ENCODE measurements at regions not wholly inside any gene's neighbourhood (a gene's known extent, or its start where the extent isn't known, plus 50 kb on each side); places are given as distances from the start of the nearest gene placed in this dataset.

DNA sequence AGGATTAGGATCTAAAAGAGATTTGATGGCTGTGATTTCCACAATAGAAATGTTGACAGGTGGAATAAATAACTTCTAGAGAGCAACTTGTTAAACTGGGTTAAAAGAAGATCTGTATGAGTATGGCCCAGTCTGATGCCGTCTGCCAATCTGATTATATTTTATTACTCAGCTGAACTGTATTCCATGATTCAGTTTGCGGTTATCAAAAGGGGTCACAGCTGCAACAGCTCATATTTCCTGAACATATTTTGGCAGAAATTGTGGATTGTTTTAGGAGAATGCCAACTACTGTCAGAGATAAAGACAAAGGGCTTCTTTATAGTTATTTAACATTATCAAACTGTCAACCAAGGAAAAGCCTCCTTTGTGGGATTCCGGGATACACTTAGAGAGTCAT lies 244.8 kb upstream of the MINDY3 start:
- ChIA-PET CTCF (no interaction called here), POLR2A (no interaction called here)
- peak; percentile 3 for DNase-seq (ENCODE audit: low read depth, low spot score)
- Histone ChIP-seq H3K27ac (ENCODE audit: insufficient read depth, low read depth, low read length) (no peak overlapping the region), H3K4me3 (replicated peaks in 1 of 3; ENCODE audit: insufficient read depth in 1 of 3, low read depth in 1 of 3, low read length in 3 of 3) (no peak overlapping the region), H3K9ac (replicated peaks; ENCODE audit: extremely low read depth, insufficient read depth, low read length) (no peak overlapping the region), H3K9me1 (replicated peaks; ENCODE audit: control insufficient read depth, extremely low read depth, insufficient read depth, low read length) (no peaks in the 10 kb centered on the region), H4K20me1 (replicated peaks; ENCODE audit: control insufficient read depth, extremely low read depth, insufficient read depth, low read length) (no peaks in the 10 kb centered on the region), H3K9me3 (replicated peaks; ENCODE audit: control insufficient read depth, insufficient read depth, low read length) (no peaks in the 10 kb centered on the region), H2AFZ (ENCODE audit: low read depth, low read length) (no peak overlapping the region), H3K4me1 (ENCODE audit: control insufficient read depth, extremely low read depth, insufficient read depth, low read length) (no peaks in the 10 kb centered on the region), H3K79me2 (ENCODE audit: control insufficient read depth, insufficient read depth, low read length) (no peaks in the 10 kb centered on the region), H3K27me3 (ENCODE audit: control insufficient read depth in 2 of 2, insufficient read depth in 2 of 2, low read length in 2 of 2) (no peaks in the 10 kb centered on the region), H3K4me2 (ENCODE audit: insufficient read depth, low read length) (no peak overlapping the region), H3K36me3 (ENCODE audit: control insufficient read depth in 2 of 2, extremely low read depth in 1 of 2, insufficient read depth in 2 of 2, low read length in 2 of 2) (no peaks in the 10 kb centered on the region)
- BruUV-seq (replicated peaks), result no TSS peak
- intact Hi-C loops (cut with micrococcal nuclease), result no loop called here
- dilution Hi-C loops (cut with MboI; ENCODE audit: extremely low pct_ligation_motif_present, low sequenced_read_pairs), result no loop called here
- FAIRE-seq, result no peak
- peak; percentile 16 for TF ChIP-seq GATA2 (IDR thresholded peaks at IDR 0.05; ENCODE audit: insufficient read depth, insufficient read length, low read depth, low read length)
- TF ChIP-seq, protein P1, sequence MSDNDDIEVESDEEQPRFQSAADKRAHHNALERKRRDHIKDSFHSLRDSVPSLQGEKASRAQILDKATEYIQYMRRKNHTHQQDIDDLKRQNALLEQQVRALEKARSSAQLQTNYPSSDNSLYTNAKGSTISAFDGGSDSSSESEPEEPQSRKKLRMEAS (IDR thresholded peaks at IDR 0.05; ENCODE audit: insufficient read depth, insufficient read length), result no peak
- TF ChIP-seq MYC (IDR thresholded peaks at IDR 0.05; ENCODE audit: low read depth, low read length), result no peak
- TF ChIP-seq POLR2A (IDR thresholded peaks at IDR 0.05; ENCODE audit: low read depth, low read length), result no peak
- TF ChIP-seq, protein P2, sequence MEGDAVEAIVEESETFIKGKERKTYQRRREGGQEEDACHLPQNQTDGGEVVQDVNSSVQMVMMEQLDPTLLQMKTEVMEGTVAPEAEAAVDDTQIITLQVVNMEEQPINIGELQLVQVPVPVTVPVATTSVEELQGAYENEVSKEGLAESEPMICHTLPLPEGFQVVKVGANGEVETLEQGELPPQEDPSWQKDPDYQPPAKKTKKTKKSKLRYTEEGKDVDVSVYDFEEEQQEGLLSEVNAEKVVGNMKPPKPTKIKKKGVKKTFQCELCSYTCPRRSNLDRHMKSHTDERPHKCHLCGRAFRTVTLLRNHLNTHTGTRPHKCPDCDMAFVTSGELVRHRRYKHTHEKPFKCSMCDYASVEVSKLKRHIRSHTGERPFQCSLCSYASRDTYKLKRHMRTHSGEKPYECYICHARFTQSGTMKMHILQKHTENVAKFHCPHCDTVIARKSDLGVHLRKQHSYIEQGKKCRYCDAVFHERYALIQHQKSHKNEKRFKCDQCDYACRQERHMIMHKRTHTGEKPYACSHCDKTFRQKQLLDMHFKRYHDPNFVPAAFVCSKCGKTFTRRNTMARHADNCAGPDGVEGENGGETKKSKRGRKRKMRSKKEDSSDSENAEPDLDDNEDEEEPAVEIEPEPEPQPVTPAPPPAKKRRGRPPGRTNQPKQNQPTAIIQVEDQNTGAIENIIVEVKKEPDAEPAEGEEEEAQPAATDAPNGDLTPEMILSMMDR (IDR thresholded peaks at IDR 0.05; ENCODE audit: extremely low read depth in 1 of 2, insufficient read depth in 1 of 2, low read depth in 1 of 2, low read length in 2 of 2), result no peak
- TF ChIP-seq FOS (IDR thresholded peaks at IDR 0.05; ENCODE audit: borderline replicate concordance, insufficient read depth, low read length), result peak; percentile 18
- TF ChIP-seq EZH2 (IDR thresholded peaks at IDR 0.05; ENCODE audit: borderline replicate concordance, low read depth, low read length, severe bottlenecking), result no peak
- TF ChIP-seq POLR2AphosphoS5 (IDR thresholded peaks at IDR 0.05; ENCODE audit: insufficient read depth, low read depth, low read length), result no peak

All from endothelial cell of umbilical vein (primary cell).